Activated CD4-positive, alpha-beta T cell treated with anti-CD3 and anti-CD28 coated beads, Interleukin-2, amount 10 ng/mL, durations not matched to agents 24 days and 14 days (primary cell): ENCODE measurements at regions not wholly inside any gene's neighbourhood (a gene's known extent, or its start where the extent isn't known, plus 50 kb on each side); places are given as distances from the start of the nearest gene placed in this dataset.
"Not testable (repeated sequence)": the region's sequence is repeated elsewhere in the genome, so short reads cannot be mapped to it uniquely, and the experiment has no call there.

Experiments used
- DNase-seq: peaks from one replicate; pipeline ENCODE4 v3.0.0; 2022
- H3K27ac Mint-ChIP-seq: one replicate; pipeline ENCODE4 v1.8.0; 2022; ENCODE audit warnings: mild to moderate bottlenecking, mixed read lengths
- H3K27me3 Mint-ChIP-seq: one replicate; pipeline ENCODE4 v1.8.0; 2022; ENCODE audit warnings: mixed read lengths
- H3K36me3 Mint-ChIP-seq: one replicate; pipeline ENCODE4 v1.8.0; 2022; ENCODE audit warnings: low read depth, mild to moderate bottlenecking, mixed read lengths
- H3K4me1 Mint-ChIP-seq: one replicate; pipeline ENCODE4 v1.8.0; 2021; ENCODE audit warnings: mixed read lengths
- H3K4me3 Mint-ChIP-seq: one replicate; pipeline ENCODE4 v1.8.0; 2022; ENCODE audit warnings: mild to moderate bottlenecking, moderate library complexity, mixed read lengths
- H3K9me3 Mint-ChIP-seq: one replicate; pipeline ENCODE4 v1.8.0; 2021; ENCODE audit warnings: mixed read lengths
- intact Hi-C: fragments of 100-400 bp; cut with micrococcal nuclease; formaldehyde crosslinking; loops from one replicate; pipeline ENCODE4 v1.15.1; 2023

GRCh38 chr10:120213283-120213682 lies 243.7 kb upstream of the PLPP4 start:
- H3K27me3 Mint-ChIP-seq, DNase-seq, intact Hi-C loops, H3K4me1 Mint-ChIP-seq, H3K4me3 Mint-ChIP-seq, H3K9me3 Mint-ChIP-seq, H3K27ac Mint-ChIP-seq, H3K36me3 Mint-ChIP-seq: not testable (repeated sequence)

GRCh38 chr10:120217736-120218135 lies 239.3 kb upstream of the PLPP4 start:
- no peak for DNase-seq
- Mint-ChIP-seq H3K36me3 (no peaks in the 10 kb centered on the region), H3K9me3 (no peaks in the 10 kb centered on the region), H3K4me3 (no peak overlapping the region), H3K4me1 (no peaks in the 10 kb centered on the region), H3K27me3 (no peaks in the 10 kb centered on the region), H3K27ac (no peak overlapping the region)
- intact Hi-C loops: no loop called here

- H3K27ac Mint-ChIP-seq: no peak overlapping the region
- H3K4me3 Mint-ChIP-seq: no peak overlapping the region
- DNase-seq: peak; percentile 63
- no peaks in the 10 kb centered on the region for H3K27me3 Mint-ChIP-seq
- no peaks in the 10 kb centered on the region for H3K36me3 Mint-ChIP-seq
- intact Hi-C loops: no loop called here
- no peaks in the 10 kb centered on the region for H3K4me1 Mint-ChIP-seq
- H3K9me3 Mint-ChIP-seq: no peaks in the 10 kb centered on the region
These were observed 235.0 kb upstream of the PLPP4 start for GRCh38 chr10:120221873-120222485.

GRCh38 chr10:120229641-120230040 lies 227.4 kb upstream of the PLPP4 start:
- intact Hi-C loops: no loop called here
- Mint-ChIP-seq H3K27ac (no peak overlapping the region), H3K36me3 (no peaks in the 10 kb centered on the region), H3K4me1 (no peaks in the 10 kb centered on the region), H3K27me3 (no peaks in the 10 kb centered on the region), H3K9me3 (no peaks in the 10 kb centered on the region), H3K4me3 (no peak overlapping the region)
- no peak for DNase-seq

GRCh38 chr10:120239695-120240094 lies 217.3 kb upstream of the PLPP4 start:
- H3K4me3 Mint-ChIP-seq, intact Hi-C loops, H3K9me3 Mint-ChIP-seq, H3K4me1 Mint-ChIP-seq, H3K27me3 Mint-ChIP-seq, H3K27ac Mint-ChIP-seq, H3K36me3 Mint-ChIP-seq, DNase-seq: not testable (repeated sequence)

- DNase-seq: no peak
- Mint-ChIP-seq H3K27ac (no peak overlapping the region), H3K4me1 (no peaks in the 10 kb centered on the region), H3K4me3 (no peak overlapping the region), H3K9me3 (no peaks in the 10 kb centered on the region), H3K27me3 (peaks cover 3% of the 10 kb centered on the region), H3K36me3 (no peaks in the 10 kb centered on the region)
- intact Hi-C loops: no loop called here
These were observed 205.1 kb upstream of the PLPP4 start for GRCh38 chr10:120251821-120252442.

- Mint-ChIP-seq H3K27ac (no peak overlapping the region), H3K4me3 (no peak overlapping the region), H3K9me3 (no peaks in the 10 kb centered on the region), H3K27me3 (peaks cover 3% of the 10 kb centered on the region), H3K36me3 (no peaks in the 10 kb centered on the region), H3K4me1 (no peaks in the 10 kb centered on the region)
- intact Hi-C loops: no loop called here
- no peak for DNase-seq
These were observed 203.9 kb upstream of the PLPP4 start for GRCh38 chr10:120253131-120253530.

GRCh38 chr10:120260456-120260855 lies 196.6 kb upstream of the PLPP4 start:
- H3K36me3 Mint-ChIP-seq: no peaks in the 10 kb centered on the region
- H3K27ac Mint-ChIP-seq: no peak overlapping the region
- H3K9me3 Mint-ChIP-seq: no peaks in the 10 kb centered on the region
- no peak overlapping the region for H3K4me3 Mint-ChIP-seq
- intact Hi-C loops: no loop called here
- peaks cover 6% of the 10 kb centered on the region for H3K27me3 Mint-ChIP-seq
- DNase-seq: no peak
- no peaks in the 10 kb centered on the region for H3K4me1 Mint-ChIP-seq

GRCh38 chr10:120262857-120263547 lies 194.0 kb upstream of the PLPP4 start:
- intact Hi-C loops: no loop called here
- no peak overlapping the region for H3K4me3 Mint-ChIP-seq
- no peak for DNase-seq
- H3K27me3 Mint-ChIP-seq: peaks cover 6% of the 10 kb centered on the region
- no peaks in the 10 kb centered on the region for H3K4me1 Mint-ChIP-seq
- H3K36me3 Mint-ChIP-seq: no peaks in the 10 kb centered on the region
- H3K9me3 Mint-ChIP-seq: no peaks in the 10 kb centered on the region
- H3K27ac Mint-ChIP-seq: no peak overlapping the region

GRCh38 chr10:120266022-120266421 lies 191.0 kb upstream of the PLPP4 start:
- intact Hi-C loops: no loop called here
- H3K4me3 Mint-ChIP-seq: no peak overlapping the region
- H3K36me3 Mint-ChIP-seq: no peaks in the 10 kb centered on the region
- DNase-seq: no peak
- H3K27me3 Mint-ChIP-seq: peaks cover 6% of the 10 kb centered on the region
- H3K9me3 Mint-ChIP-seq: no peaks in the 10 kb centered on the region
- no peak overlapping the region for H3K27ac Mint-ChIP-seq
- no peaks in the 10 kb centered on the region for H3K4me1 Mint-ChIP-seq

- Mint-ChIP-seq H3K4me1 (no peaks in the 10 kb centered on the region), H3K27ac (no peak overlapping the region), H3K36me3 (no peaks in the 10 kb centered on the region), H3K27me3 (no peaks in the 10 kb centered on the region), H3K4me3 (no peak overlapping the region), H3K9me3 (no peaks in the 10 kb centered on the region)
- intact Hi-C loops: no loop called here
- DNase-seq: no peak
These were observed 186.1 kb upstream of the PLPP4 start for GRCh38 chr10:120270906-120271305.

GRCh38 chr10:120271696-120272095 lies 185.3 kb upstream of the PLPP4 start:
- Mint-ChIP-seq H3K4me1 (no peaks in the 10 kb centered on the region), H3K4me3 (no peak overlapping the region), H3K36me3 (no peaks in the 10 kb centered on the region), H3K9me3 (no peaks in the 10 kb centered on the region), H3K27me3 (no peaks in the 10 kb centered on the region), H3K27ac (no peak overlapping the region)
- intact Hi-C loops: no loop called here
- DNase-seq: peak; percentile 11

GRCh38 chr10:120272350-120272749 lies 184.7 kb upstream of the PLPP4 start:
- Mint-ChIP-seq H3K4me3 (no peak overlapping the region), H3K4me1 (no peaks in the 10 kb centered on the region), H3K9me3 (no peaks in the 10 kb centered on the region), H3K27me3 (no peaks in the 10 kb centered on the region), H3K36me3 (no peaks in the 10 kb centered on the region), H3K27ac (no peak overlapping the region)
- intact Hi-C loops: no loop called here
- peak; percentile 13 for DNase-seq

- no peaks in the 10 kb centered on the region for H3K36me3 Mint-ChIP-seq
- DNase-seq: no peak
- H3K9me3 Mint-ChIP-seq: no peaks in the 10 kb centered on the region
- H3K27ac Mint-ChIP-seq: no peak overlapping the region
- H3K4me1 Mint-ChIP-seq: no peaks in the 10 kb centered on the region
- no peaks in the 10 kb centered on the region for H3K27me3 Mint-ChIP-seq
- intact Hi-C loops: no loop called here
- H3K4me3 Mint-ChIP-seq: no peak overlapping the region
These were observed 179.0 kb upstream of the PLPP4 start for GRCh38 chr10:120278069-120278468.
